Kidney (tissue), 13 donors: ENCODE measurements at regions not wholly inside any gene's neighbourhood (a gene's known extent, or its start where the extent isn't known, plus 50 kb on each side); places are given as distances from the start of the nearest gene placed in this dataset.
A peak's percentile ranks its signal among the peaks of the same experiment; 100 is the strongest.

Experiments used
- DNase-seq, 5 donors: peaks; one replicate each; pipeline ENCODE4 v3.0.0-alpha.2; 2013 to 2020
- FAIRE-seq: peaks from 2 replicates; lab custom pipeline; 2012; peaks lifted over from hg19 to GRCh38; lab: Jason Lieb, UNC
- H3K27ac ChIP-seq, 2 donors: one replicate each; pipeline ENCODE4 v1.7.0; 2013; ENCODE audit warnings: low read depth in 2 of 2, low read length in 2 of 2, inconsistent platforms in 1 of 2
- H3K27me3 ChIP-seq: one replicate; pipeline ENCODE4 v1.7.1; 2013; ENCODE audit warnings: low read length, inconsistent platforms; ENCODE audit not compliant: control insufficient read depth, insufficient read depth
- H3K36me3 ChIP-seq, 3 donors: one replicate each; pipeline versions ENCODE4 v1.7.0 to v1.7.1; 2013; ENCODE audit warnings: low read length in 3 of 3, control low read depth in 1 of 3, inconsistent platforms in 1 of 3; ENCODE audit not compliant: insufficient read depth in 3 of 3, control insufficient read depth in 2 of 3
- H3K4me1 ChIP-seq, 3 donors: one replicate each; pipeline versions ENCODE4 v1.7.0 to v1.7.1; 2013; ENCODE audit warnings: low read length in 3 of 3, inconsistent platforms in 1 of 3, low read depth in 1 of 3; ENCODE audit not compliant: control insufficient read depth in 2 of 3, insufficient read depth in 2 of 3
- H3K4me3 ChIP-seq, 3 donors: one replicate each; pipeline versions ENCODE4 v1.7.0 to v1.8.1; 2013; ENCODE audit warnings: low read length in 3 of 3, control low read depth in 1 of 3, inconsistent platforms in 1 of 3
- H3K9ac ChIP-seq, 3 donors: one replicate each; pipeline versions ENCODE4 v1.7.0 to v1.7.1; 2013; ENCODE audit warnings: low read length in 3 of 3, control low read depth in 1 of 3, inconsistent platforms in 1 of 3
- H3K9me3 ChIP-seq, 3 donors: one replicate each; pipeline versions ENCODE4 v1.7.0 to v1.7.1; 2013; ENCODE audit warnings: low read length in 3 of 3, control low read depth in 1 of 3, inconsistent platforms in 1 of 3; ENCODE audit not compliant: control insufficient read depth in 2 of 3, insufficient read depth in 1 of 3
- intact Hi-C: fragments of 100-400 bp; cut with DNase I; formaldehyde crosslinking; loops from one replicate; pipeline ENCODE4 v1.11.1; 2022
- TF ChIP-seq, protein P1 (sequence below): IDR thresholded peaks from 3 replicates; pipeline ENCODE4 v1.5.1; 2012; ENCODE audit warnings: mild to moderate bottlenecking, moderate library complexity, borderline replicate concordance; ENCODE audit not compliant: insufficient read depth; ENCODE audit errors: extremely low read depth
- donor health status: control.
- donor health status: control.
- donor health status: control.
- donor health status: control.
- donor health status: control.
- donor health status: DM: yes; HTN: yes; CAD: no.
- donor health status: Normal renal cell carcinoma (clear cell type).

DNA sequence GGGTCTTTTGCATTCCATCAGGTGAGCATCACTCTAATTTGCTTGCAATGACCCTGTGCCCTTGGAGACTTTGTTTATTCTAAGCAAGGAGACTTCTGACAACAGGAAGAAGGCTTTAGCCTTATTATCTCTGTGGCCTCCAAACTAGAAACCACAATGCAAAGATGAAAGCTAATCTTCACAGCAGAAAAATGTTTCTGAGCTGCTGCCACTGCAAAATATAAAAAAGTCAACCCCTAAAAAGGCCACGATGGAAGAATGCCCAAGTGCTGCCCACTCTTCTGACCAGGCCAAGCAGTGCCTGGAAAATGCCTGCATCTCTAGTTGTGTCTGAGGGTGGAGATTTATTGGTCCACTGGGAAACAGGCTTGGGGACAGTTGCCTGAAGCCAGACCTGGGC, 299.9 kb downstream of the C7orf25 start:
- intact Hi-C loops = no loop called here
- H3K27me3 ChIP-seq = no peaks in the 10 kb centered on the region
- no peaks in the 10 kb centered on the region for H3K9me3 ChIP-seq
- no peak for DNase-seq
- TF ChIP-seq, protein P1, sequence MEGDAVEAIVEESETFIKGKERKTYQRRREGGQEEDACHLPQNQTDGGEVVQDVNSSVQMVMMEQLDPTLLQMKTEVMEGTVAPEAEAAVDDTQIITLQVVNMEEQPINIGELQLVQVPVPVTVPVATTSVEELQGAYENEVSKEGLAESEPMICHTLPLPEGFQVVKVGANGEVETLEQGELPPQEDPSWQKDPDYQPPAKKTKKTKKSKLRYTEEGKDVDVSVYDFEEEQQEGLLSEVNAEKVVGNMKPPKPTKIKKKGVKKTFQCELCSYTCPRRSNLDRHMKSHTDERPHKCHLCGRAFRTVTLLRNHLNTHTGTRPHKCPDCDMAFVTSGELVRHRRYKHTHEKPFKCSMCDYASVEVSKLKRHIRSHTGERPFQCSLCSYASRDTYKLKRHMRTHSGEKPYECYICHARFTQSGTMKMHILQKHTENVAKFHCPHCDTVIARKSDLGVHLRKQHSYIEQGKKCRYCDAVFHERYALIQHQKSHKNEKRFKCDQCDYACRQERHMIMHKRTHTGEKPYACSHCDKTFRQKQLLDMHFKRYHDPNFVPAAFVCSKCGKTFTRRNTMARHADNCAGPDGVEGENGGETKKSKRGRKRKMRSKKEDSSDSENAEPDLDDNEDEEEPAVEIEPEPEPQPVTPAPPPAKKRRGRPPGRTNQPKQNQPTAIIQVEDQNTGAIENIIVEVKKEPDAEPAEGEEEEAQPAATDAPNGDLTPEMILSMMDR = no peak
- no peak overlapping the region for H3K4me3 ChIP-seq
- H3K36me3 ChIP-seq = no peaks in the 10 kb centered on the region
- H3K27ac ChIP-seq = no peak overlapping the region
- H3K9ac ChIP-seq = no peak overlapping the region
- FAIRE-seq = no peak
- H3K4me1 ChIP-seq = peaks cover 0 to 2% (median 0%) of the 10 kb centered on the region in 3 donors

DNA sequence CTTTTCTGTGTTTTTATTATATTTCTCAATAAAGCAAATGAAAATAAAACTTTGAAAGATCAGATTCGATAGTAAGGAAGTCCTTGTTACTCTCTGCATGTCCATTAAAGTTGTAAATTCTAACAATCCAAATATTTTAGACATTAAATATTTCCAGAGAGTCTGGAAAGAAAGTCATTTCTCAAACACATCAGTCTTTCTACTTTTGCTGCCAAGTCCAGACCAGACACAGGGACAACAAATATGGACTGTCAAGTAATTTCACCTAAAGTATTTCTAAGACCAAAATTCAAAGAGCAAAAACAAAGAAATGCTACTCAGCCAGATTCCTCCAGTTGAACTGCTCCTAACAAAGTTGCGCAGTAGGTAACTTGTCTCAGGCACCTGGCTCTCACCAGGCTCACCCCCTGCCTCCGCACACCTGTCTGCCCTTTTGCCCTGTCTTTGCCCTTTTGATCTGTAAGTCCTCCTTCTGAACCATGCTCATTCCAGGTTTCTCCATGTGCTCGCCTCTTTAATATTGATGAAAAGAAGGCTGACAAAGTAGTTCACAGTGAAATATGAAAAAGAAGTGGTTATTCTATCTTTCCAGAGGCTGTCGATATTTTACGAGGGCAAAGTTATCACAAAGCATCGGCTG, 300.5 kb downstream of the C7orf25 start:
- Histone ChIP-seq H3K4me1 (peaks cover 0 to 2% (median 0%) of the 10 kb centered on the region in 3 donors), H3K9ac (no peak overlapping the region), H3K27me3 (no peaks in the 10 kb centered on the region), H3K9me3 (no peaks in the 10 kb centered on the region), H3K4me3 (no peak overlapping the region), H3K36me3 (no peaks in the 10 kb centered on the region), H3K27ac (no peak overlapping the region)
- intact Hi-C loops = no loop called here
- FAIRE-seq (no peak), DNase-seq (no peak)
- TF ChIP-seq, protein P1 = no peak

DNA sequence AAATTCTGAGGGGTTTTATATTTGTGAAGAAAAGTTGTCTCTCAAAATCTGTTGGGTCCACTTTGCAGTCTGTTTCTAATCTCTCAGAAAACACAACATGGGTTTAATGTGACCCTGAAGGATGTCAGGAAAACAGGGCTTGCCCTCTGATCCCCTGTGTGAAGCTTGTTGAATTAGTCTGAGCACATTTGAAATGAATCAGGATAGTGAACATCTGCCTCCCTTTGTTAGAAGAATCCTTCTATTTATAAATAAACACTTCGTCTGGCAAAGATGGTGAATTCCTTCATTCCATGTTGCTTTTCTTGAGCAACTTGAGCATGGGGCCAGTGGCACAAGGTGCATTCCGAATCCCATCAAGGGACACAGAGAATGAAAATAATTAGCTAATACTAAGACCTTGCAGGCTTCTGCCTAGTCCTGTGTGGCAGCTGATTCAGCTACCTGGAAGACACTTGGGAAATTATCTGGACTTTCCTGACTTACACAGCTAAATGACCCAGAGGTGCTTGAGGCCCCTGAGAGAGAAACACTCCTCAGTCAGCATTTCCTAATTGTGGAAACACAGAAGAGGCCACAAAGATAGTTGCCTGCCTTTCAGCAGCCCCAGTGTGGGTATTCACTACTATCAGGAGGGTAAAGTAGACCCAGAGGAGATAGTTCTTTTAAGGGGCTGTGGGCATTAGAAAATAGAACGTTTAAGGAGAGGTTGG, 305.5 kb downstream of the C7orf25 start:
- Histone ChIP-seq H3K27ac (no peak overlapping the region), H3K4me1 (no peaks in the 10 kb centered on the region), H3K4me3 (no peak overlapping the region), H3K27me3 (no peaks in the 10 kb centered on the region), H3K36me3 (no peaks in the 10 kb centered on the region), H3K9me3 (no peaks in the 10 kb centered on the region), H3K9ac (no peak overlapping the region)
- DNase-seq (peak in 1 of 5 donors; percentile 38), FAIRE-seq (no peak)
- intact Hi-C loops = no loop called here
- TF ChIP-seq, protein P1 = no peak
